IPS DF 6.9 (cell line): ENCODE measurements at regions not wholly inside any gene's neighbourhood (a gene's known extent, or its start where the extent isn't known, plus 50 kb on each side); places are given as distances from the start of the nearest gene placed in this dataset.
"Not testable (repeated sequence)": the region's sequence is repeated elsewhere in the genome, so short reads cannot be mapped to it uniquely, and the experiment has no call there.

Experiments
- DNase-seq: peaks from one replicate; pipeline ENCODE4 v3.0.0-alpha.2; 2013; ENCODE audit warnings: low read depth, low spot score
- H3K27ac ChIP-seq: one replicate; pipeline ENCODE4 v1.5.1; 2013; ENCODE audit warnings: low read length, control low read depth
- H3K27me3 ChIP-seq: 2 replicates; pipeline ENCODE4 v1.6.1; 2013; ENCODE audit warnings: mild to moderate bottlenecking, low read length; ENCODE audit not compliant: control insufficient read depth, insufficient read depth
- H3K36me3 ChIP-seq: 2 replicates; pipeline ENCODE4 v1.6.1; 2013; ENCODE audit warnings: low read length; ENCODE audit not compliant: control insufficient read depth, insufficient read depth
- H3K4me1 ChIP-seq: 2 replicates; pipeline ENCODE4 v1.6.1; 2013; ENCODE audit warnings: low read length; ENCODE audit not compliant: control insufficient read depth, insufficient read depth
- H3K4me3 ChIP-seq: 2 replicates; pipeline ENCODE4 v1.5.1; 2013; ENCODE audit warnings: mild to moderate bottlenecking, low read length
- H3K9me3 ChIP-seq: 2 replicates; pipeline ENCODE4 v1.6.1; 2013; ENCODE audit warnings: low read length, inconsistent platforms; ENCODE audit not compliant: control insufficient read depth, insufficient read depth
- WGBS: extraction: QIAGEN DNeasy Blood & Tissue Kit; methylation state at CpG from one replicate; pipeline ENCODE4 v1.1.7; 2013; ENCODE audit warnings: mixed read lengths, missing lambda C conversion rate; ENCODE audit not compliant: insufficient read length, insufficient coverage; 5-methylcytosine and 5-hydroxymethylcytosine counted together

GRCh38 chr11:94235772-94236171, 68.6 kb upstream of the IZUMO1R start:
- H3K4me1 ChIP-seq, H3K36me3 ChIP-seq, DNase-seq, H3K9me3 ChIP-seq, H3K4me3 ChIP-seq, H3K27me3 ChIP-seq, H3K27ac ChIP-seq: not testable (repeated sequence)
- WGBS, result no CpG with 5 or more reads among the region's 3 CpGs

DNA sequence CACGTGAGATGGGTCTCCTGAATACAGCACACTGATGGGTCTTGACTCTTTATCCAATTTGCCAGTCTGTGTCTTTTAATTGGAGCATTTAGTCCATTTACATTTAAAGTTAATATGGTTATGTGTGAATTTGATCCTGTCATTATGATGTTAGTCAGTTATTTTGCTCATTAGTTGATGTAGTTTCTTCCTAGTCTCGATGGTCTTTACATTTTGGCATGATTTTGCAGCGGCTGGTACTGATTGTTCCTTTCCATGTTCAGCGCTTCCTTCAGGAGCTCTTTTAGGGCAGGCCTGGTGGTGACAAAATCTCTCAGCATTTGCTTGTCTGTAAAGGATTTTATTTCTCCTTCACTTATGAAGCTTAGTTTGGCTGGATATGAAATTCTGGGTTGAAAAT, 68.0 kb upstream of the IZUMO1R start:
- H3K27me3 ChIP-seq, H3K4me1 ChIP-seq, DNase-seq, H3K9me3 ChIP-seq, H3K27ac ChIP-seq, H3K36me3 ChIP-seq, H3K4me3 ChIP-seq: not testable (repeated sequence)
- WGBS, result no CpG with 5 or more reads among the region's 4 CpGs

DNA sequence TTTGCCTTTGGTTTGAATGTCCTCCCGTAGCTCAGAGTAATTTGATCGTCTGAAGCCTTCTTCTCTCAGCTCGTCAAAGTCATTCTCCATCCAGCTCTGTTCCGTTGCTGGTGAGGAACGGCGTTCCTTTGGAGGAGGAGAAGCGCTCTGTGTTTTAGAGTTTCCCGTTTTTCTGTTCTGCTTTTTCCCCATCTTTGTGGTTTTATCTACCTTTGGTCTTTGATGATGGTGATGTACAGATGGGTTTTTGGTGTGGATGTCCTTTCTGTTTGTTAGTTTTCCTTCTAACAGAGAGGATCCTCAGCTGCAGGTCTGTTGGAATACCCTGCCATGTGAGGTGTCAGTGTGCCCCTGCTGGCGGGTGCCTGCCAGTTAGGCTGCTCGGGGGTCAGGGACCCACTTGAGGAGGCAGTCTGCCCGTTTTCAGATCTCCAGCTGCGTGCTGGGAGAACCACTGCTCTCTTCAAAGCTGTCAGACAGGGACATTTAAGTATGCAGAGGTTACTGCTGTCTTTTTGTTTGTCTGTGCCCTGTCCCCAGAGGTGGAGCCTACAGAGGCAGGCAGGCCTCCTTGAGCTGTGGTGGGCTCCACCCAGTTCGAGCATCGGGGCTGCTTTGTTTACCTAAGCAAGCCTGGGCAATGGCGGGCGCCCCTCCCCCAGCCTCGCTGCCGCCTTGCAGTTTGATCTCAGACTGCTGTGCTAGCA, 66.8 kb upstream of the IZUMO1R start:
- not testable (repeated sequence) for H3K36me3 ChIP-seq, H3K27ac ChIP-seq, H3K4me3 ChIP-seq, H3K27me3 ChIP-seq, H3K9me3 ChIP-seq, H3K4me1 ChIP-seq
- WGBS, result no CpG with 5 or more reads among the region's 18 CpGs
- peak; percentile 20 for DNase-seq

GRCh38 chr11:94238154-94238735, 66.1 kb upstream of the IZUMO1R start:
- H3K36me3 ChIP-seq, H3K27me3 ChIP-seq, H3K27ac ChIP-seq, DNase-seq, H3K4me3 ChIP-seq, H3K9me3 ChIP-seq, H3K4me1 ChIP-seq: not testable (repeated sequence)
- no CpG with 5 or more reads among the region's 24 CpGs for WGBS

GRCh38 chr11:94238774-94239173, 65.6 kb upstream of the IZUMO1R start:
- not testable (repeated sequence) for H3K4me1 ChIP-seq, DNase-seq, H3K9me3 ChIP-seq, H3K27ac ChIP-seq, H3K36me3 ChIP-seq, H3K4me3 ChIP-seq, H3K27me3 ChIP-seq

DNA sequence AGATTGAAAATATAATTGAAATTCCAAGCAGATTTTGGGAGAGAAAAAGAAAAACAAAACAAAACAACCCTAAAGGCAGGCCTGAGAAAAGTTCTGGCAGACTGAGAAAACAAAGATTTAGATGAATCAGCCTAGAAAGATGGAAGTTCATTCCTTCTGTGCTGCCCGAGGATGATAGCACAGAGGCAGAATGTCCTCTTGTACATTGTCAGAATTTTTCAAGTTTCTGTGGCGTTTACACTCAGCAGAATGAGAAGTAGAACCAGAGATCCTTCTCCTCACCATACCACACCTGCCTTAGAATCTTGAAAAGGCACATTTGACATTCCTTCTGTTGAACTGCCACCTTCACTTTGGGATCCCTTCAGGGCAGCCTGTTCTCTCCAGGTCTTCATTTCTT, 62.5 kb upstream of the IZUMO1R start:
- H3K4me1 ChIP-seq, result peaks cover 2% of the 10 kb centered on the region; the same call in 1 of the 2 replicates

DNA sequence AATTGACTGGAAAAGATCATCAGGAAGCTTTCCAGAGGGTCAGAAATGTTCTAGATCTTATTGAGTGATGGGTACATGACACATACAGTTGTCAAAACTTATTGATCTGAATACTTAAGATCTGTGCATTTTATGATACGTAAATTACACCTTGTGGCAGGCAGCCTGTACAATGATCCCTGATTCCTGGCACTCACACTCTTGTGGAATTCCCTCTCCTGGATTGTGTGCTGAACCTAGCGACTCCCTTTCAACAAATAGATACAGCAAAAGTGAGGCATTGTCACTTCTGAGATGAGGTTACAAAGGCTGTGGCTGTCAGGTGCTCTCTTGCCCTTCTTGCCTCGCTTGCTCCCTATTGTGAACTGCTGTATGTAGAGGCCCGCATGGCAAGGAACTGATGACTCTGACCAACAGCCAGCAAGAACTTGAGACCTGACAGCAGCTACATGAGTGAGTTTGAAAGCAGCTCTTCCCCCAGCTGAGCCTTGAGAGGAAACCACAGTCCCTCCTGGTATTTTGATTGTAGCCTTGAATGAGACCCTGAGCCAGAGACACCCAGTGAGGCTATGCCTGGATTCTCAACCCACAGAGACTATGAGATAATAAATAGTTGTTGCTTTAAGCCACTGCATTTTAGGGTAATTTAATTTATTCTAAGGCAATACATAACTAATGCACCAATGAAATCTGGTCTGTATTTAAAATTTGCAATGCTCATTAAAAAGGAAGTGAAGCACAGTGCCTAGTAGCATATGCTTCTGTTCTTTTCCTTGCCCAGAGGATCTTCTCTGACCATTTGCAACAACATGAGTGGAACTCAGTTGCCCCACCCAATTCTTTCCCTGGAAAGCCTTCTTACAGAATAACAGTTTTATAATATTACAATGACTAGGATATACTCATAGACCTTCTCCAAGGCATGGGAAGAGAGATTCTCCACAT, 60.5 kb upstream of the IZUMO1R start:
- Histone ChIP-seq H3K27ac (no peak overlapping the region), H3K4me1 (no peaks in the 10 kb centered on the region), H3K27me3 (no peaks in the 10 kb centered on the region), H3K4me3 (no peak overlapping the region), H3K9me3 (no peaks in the 10 kb centered on the region), H3K36me3 (no peaks in the 10 kb centered on the region)
- no CpG with 5 or more reads among the region's 4 CpGs for WGBS
- no peak for DNase-seq

More for the DNA sequence above, 62.5 kb upstream of the IZUMO1R start:
- H3K4me3 ChIP-seq, result no peak overlapping the region
- H3K36me3 ChIP-seq, result no peaks in the 10 kb centered on the region
- WGBS, result no CpG with 5 or more reads among the region's 2 CpGs
- no peaks in the 10 kb centered on the region for H3K9me3 ChIP-seq
- no peaks in the 10 kb centered on the region for H3K27me3 ChIP-seq
- no peak overlapping the region for H3K27ac ChIP-seq
- DNase-seq, result no peak

GRCh38 chr11:94245121-94245520, 59.3 kb upstream of the IZUMO1R start:
- H3K4me1 ChIP-seq, result no peaks in the 10 kb centered on the region
- H3K36me3 ChIP-seq, result no peaks in the 10 kb centered on the region
- no peak for DNase-seq

DNA sequence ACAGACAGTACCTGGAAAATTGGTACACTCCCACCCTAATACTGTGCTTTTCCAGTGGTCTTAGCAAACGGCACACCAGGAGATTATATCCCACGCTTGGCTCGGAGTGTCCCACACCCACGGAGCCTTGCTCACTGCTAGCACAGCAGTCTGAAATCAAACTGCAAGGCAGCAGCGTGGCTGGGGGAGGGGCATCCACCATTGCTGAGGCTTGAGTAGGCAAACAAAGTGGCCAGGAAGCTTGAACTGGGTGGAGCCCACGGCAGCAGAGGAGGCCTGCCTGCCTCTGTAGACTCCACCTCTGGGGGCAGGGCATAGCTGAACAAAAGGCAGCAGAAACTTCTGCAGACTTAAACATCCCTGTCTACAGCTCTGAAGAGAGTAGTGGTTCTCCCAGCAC, 56.1 kb upstream of the IZUMO1R start:
- no CpG with 5 or more reads among the region's 6 CpGs for WGBS
- H3K9me3 ChIP-seq, H3K4me3 ChIP-seq, DNase-seq, H3K27me3 ChIP-seq, H3K4me1 ChIP-seq, H3K27ac ChIP-seq, H3K36me3 ChIP-seq: not testable (repeated sequence)

More at GRCh38 chr11:94245121-94245520, 59.3 kb upstream of the IZUMO1R start:
- Histone ChIP-seq H3K4me3 (no peak overlapping the region), H3K9me3 (no peaks in the 10 kb centered on the region), H3K27ac (no peak overlapping the region), H3K27me3 (no peaks in the 10 kb centered on the region)

DNA sequence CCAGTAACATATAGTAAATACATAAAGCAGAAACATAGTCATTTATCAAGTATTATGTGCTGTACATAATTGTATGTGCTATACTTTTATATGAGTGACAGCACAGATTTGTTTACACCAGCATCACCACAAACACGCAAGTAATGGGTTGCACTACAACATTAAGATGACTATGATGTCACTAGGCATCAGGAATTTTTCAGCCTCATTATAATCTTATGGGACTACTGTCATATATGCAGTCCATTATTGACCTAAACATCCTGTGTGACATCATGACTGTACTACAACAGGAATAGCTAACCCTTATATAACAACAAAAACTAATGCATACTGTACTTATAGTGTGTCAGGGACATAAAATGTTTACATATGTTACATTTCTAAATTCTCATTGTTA, 50.2 kb upstream of the IZUMO1R start:
- no peak overlapping the region for H3K27ac ChIP-seq
- no peaks in the 10 kb centered on the region for H3K27me3 ChIP-seq
- H3K9me3 ChIP-seq, result no peaks in the 10 kb centered on the region
- no peak for DNase-seq
- H3K4me3 ChIP-seq, result no peak overlapping the region
- H3K4me1 ChIP-seq, result no peaks in the 10 kb centered on the region
- no CpG with 5 or more reads among the region's 1 CpG for WGBS
- H3K36me3 ChIP-seq, result no peaks in the 10 kb centered on the region
